Neural cell (in vitro differentiated cells): ENCODE measurements at regions not wholly inside any gene's neighbourhood (a gene's known extent, or its start where the extent isn't known, plus 50 kb on each side); places are given as distances from the start of the nearest gene placed in this dataset.

Experiments used
- POLR2AphosphoS5 ChIP-seq: IDR thresholded peaks from 2 replicates; pipeline ENCODE4 v1.6.1; 2012
- RAD21 ChIP-seq: fragments of 450-650 bp; conservative IDR thresholded peaks from 2 replicates; pipeline ENCODE4 v1.6.1; 2014; ENCODE audit warnings: antibody characterized with exemption, mild to moderate bottlenecking, moderate library complexity
- TAF1 ChIP-seq: IDR thresholded peaks from 2 replicates; pipeline ENCODE4 v1.6.1; 2012; ENCODE audit warnings: low read depth
- TF ChIP-seq, protein P1 (sequence below): fragments of 450-650 bp; IDR thresholded peaks from 2 replicates; pipeline ENCODE4 v1.5.1; 2014; ENCODE audit warnings: antibody characterized with exemption, mild to moderate bottlenecking, moderate library complexity; ENCODE audit not compliant: poor library complexity, severe bottlenecking

DNA sequence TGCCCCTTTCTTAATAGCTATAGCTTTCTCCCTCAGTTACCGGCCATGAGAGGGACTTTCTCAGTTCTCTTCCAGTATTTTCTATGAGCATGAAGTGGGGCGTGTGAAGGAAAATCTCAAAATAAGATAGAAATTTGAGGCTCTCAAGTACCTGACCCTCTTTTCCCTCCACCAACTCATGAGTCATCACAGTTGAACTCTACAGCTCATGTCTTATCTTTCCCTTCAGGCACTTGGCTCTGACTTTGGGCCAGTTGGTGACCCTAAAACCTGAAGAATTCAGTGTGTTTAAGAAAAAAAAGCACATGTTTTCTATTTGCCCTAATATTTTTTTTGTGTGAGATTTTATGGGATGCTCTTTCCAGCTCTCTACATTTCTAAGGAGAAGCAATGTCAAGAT is 896.7 kb upstream of the ZEB2 start:
- TF ChIP-seq RAD21 (no peak), POLR2AphosphoS5 (no peak), TAF1 (no peak)
- TF ChIP-seq, protein P1, sequence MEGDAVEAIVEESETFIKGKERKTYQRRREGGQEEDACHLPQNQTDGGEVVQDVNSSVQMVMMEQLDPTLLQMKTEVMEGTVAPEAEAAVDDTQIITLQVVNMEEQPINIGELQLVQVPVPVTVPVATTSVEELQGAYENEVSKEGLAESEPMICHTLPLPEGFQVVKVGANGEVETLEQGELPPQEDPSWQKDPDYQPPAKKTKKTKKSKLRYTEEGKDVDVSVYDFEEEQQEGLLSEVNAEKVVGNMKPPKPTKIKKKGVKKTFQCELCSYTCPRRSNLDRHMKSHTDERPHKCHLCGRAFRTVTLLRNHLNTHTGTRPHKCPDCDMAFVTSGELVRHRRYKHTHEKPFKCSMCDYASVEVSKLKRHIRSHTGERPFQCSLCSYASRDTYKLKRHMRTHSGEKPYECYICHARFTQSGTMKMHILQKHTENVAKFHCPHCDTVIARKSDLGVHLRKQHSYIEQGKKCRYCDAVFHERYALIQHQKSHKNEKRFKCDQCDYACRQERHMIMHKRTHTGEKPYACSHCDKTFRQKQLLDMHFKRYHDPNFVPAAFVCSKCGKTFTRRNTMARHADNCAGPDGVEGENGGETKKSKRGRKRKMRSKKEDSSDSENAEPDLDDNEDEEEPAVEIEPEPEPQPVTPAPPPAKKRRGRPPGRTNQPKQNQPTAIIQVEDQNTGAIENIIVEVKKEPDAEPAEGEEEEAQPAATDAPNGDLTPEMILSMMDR: no peak
